Erythroblast (primary cell): ENCODE measurements at regions not wholly inside any gene's neighbourhood (a gene's known extent, or its start where the extent isn't known, plus 50 kb on each side); places are given as distances from the start of the nearest gene placed in this dataset.

Experiments used
- GATA1 ChIP-seq: IDR thresholded peaks from 2 replicates; pipeline ENCODE4 v1.6.1; 2011; ENCODE audit warnings: low read depth, mild to moderate bottlenecking, control low read depth, low read length, moderate library complexity
- POLR2A ChIP-seq: IDR thresholded peaks from 2 replicates; pipeline ENCODE4 v1.6.1; 2011; ENCODE audit warnings: mild to moderate bottlenecking, low read length

GRCh38 chr6:140039364-140039763 lies 664.9 kb upstream of the CITED2 start:
- TF ChIP-seq POLR2A, result no peak
- TF ChIP-seq GATA1, result no peak
